IMR-90 (cell line): ENCODE measurements at regions not wholly inside any gene's neighbourhood (a gene's known extent, or its start where the extent isn't known, plus 50 kb on each side); places are given as distances from the start of the nearest gene placed in this dataset.
A peak's percentile ranks its signal among the peaks of the same experiment; 100 is the strongest.

Experiments
- ATAC-seq: fragments of 200-7000 bp; cut with Tn5 transposase; 2 replicates; pipeline ENCODE4 v1.9.1; 2020; ENCODE audit warnings: low read depth, mild to moderate bottlenecking, moderate library complexity
- BruUV-seq: library from RNA; stranded (reverse); fragments of 400-500 nt; replicated peaks from 2 replicates; lab custom pipeline; 2021; lab: Mats Ljungman, UMichigan
- CTCF ChIA-PET: fragments of 300-600 bp; formaldehyde crosslinking; extraction: SDS; loops from one replicate; lab custom pipeline; 2021; ENCODE audit warnings: antibody characterized with exemption; lab: Yijun Ruan, JAX
- POLR2A ChIA-PET: fragments of 300-600 bp; sonication (Branson Sonifier 250); formaldehyde crosslinking; loops from one replicate; lab custom pipeline; 2022; ENCODE audit warnings: antibody characterized with exemption; ENCODE audit not compliant: unreplicated experiment; lab: Charles Lee
- DNase-seq: peaks from one replicate; pipeline ENCODE4 v3.0.0; 2013
- H2AFZ ChIP-seq: replicated peaks from 2 replicates; pipeline ENCODE3; 2013; ENCODE audit warnings: low read length, mild to moderate bottlenecking; ENCODE audit not compliant: poor library complexity
- H2AK5ac ChIP-seq: 2 replicates; pipeline ENCODE4 v1.6.1; 2013; ENCODE audit warnings: low read depth, low read length, inconsistent platforms
- H2AK9ac ChIP-seq: replicated peaks from 2 replicates; pipeline ENCODE3; 2013; ENCODE audit warnings: mild to moderate bottlenecking, low read depth, low read length, moderate library complexity; ENCODE audit not compliant: poor library complexity
- H2BK120ac ChIP-seq: 2 replicates; pipeline ENCODE4 v1.6.1; 2013; ENCODE audit warnings: low read depth, low read length, inconsistent platforms
- H2BK15ac ChIP-seq: 3 replicates; pipeline ENCODE4 v1.6.1; 2013; ENCODE audit warnings: low read depth, low read length, inconsistent platforms
- H2BK20ac ChIP-seq: 2 replicates; pipeline ENCODE4 v1.6.1; 2013; ENCODE audit warnings: low read depth, mild to moderate bottlenecking, inconsistent platforms, low read length, moderate library complexity
- H2BK5ac ChIP-seq: 2 replicates; pipeline ENCODE4 v1.6.1; 2013; ENCODE audit warnings: mild to moderate bottlenecking, low read depth, low read length, inconsistent platforms; ENCODE audit not compliant: poor library complexity, severe bottlenecking
- H3K14ac ChIP-seq: replicated peaks from 2 replicates; pipeline ENCODE4 v1.6.1; 2013; ENCODE audit warnings: low read depth, low read length, inconsistent platforms
- H3K18ac ChIP-seq: 2 replicates; pipeline ENCODE4 v1.6.1; 2013; ENCODE audit warnings: low read depth, low read length, control low read depth
- H3K23ac ChIP-seq: 2 replicates; pipeline ENCODE4 v1.6.1; 2013; ENCODE audit warnings: low read depth, low read length, inconsistent platforms
- H3K27ac ChIP-seq: 2 replicates; pipeline ENCODE4 v1.5.1; 2013; ENCODE audit warnings: mild to moderate bottlenecking, control low read depth, low read length; ENCODE audit not compliant: insufficient read depth
- H3K27me3 ChIP-seq: 2 replicates; pipeline ENCODE4 v1.6.1; 2013; ENCODE audit warnings: low read length; ENCODE audit not compliant: control insufficient read depth, insufficient read depth
- H3K36me3 ChIP-seq: 2 replicates; pipeline ENCODE4 v1.6.1; 2013; ENCODE audit warnings: low read length, mixed read lengths; ENCODE audit not compliant: control insufficient read depth, insufficient read depth
- H3K4ac ChIP-seq: 2 replicates; pipeline ENCODE4 v1.6.1; 2013; ENCODE audit warnings: low read depth, low read length, inconsistent platforms
- H3K4me1 ChIP-seq: 2 replicates; pipeline ENCODE4 v1.6.1; 2013; ENCODE audit warnings: low read length, mixed read lengths; ENCODE audit not compliant: control insufficient read depth, insufficient read depth
- H3K4me2 ChIP-seq: 2 replicates; pipeline ENCODE4 v1.6.1; 2013; ENCODE audit warnings: low read depth, mild to moderate bottlenecking, control low read depth, low read length, moderate library complexity
- H3K4me3 ChIP-seq: 2 replicates; pipeline ENCODE4 v1.5.1; 2013; ENCODE audit warnings: low read depth, mild to moderate bottlenecking, control low read depth, low read length, moderate library complexity; ENCODE audit not compliant: insufficient read depth
- H3K56ac ChIP-seq: 2 replicates; pipeline ENCODE4 v1.6.1; 2013; ENCODE audit warnings: low read length, inconsistent platforms; ENCODE audit not compliant: insufficient read depth; ENCODE audit errors: extremely low read depth
- H3K79me1 ChIP-seq, 2 experiments: 2 replicates each; pipeline ENCODE4 v1.6.1; 2013; ENCODE audit warnings: low read length in 2 of 2, inconsistent platforms in 1 of 2, low read depth in 1 of 2
- H3K9ac ChIP-seq: 2 replicates; pipeline ENCODE4 v1.6.1; 2013; ENCODE audit warnings: low read depth, low read length, control low read depth
- H3K9me1 ChIP-seq: 2 replicates; pipeline ENCODE4 v1.6.1; 2013; ENCODE audit warnings: low read length, inconsistent platforms; ENCODE audit not compliant: insufficient read depth
- H3K9me3 ChIP-seq: 2 replicates; pipeline ENCODE4 v1.6.1; 2013; ENCODE audit warnings: low read length; ENCODE audit not compliant: control insufficient read depth, insufficient read depth
- H4K20me1 ChIP-seq: 2 replicates; pipeline ENCODE4 v1.6.1; 2013; ENCODE audit warnings: low read length, inconsistent platforms; ENCODE audit not compliant: insufficient read depth
- H4K5ac ChIP-seq: 2 replicates; pipeline ENCODE4 v1.6.1; 2013; ENCODE audit warnings: mild to moderate bottlenecking, low read depth, low read length, control low read depth
- H4K8ac ChIP-seq, 2 experiments: 2 replicates each; pipeline ENCODE4 v1.6.1; 2013; ENCODE audit warnings: low read depth in 2 of 2, low read length in 2 of 2, control low read depth in 1 of 2, inconsistent platforms in 1 of 2
- H4K91ac ChIP-seq: 2 replicates; pipeline ENCODE4 v1.6.1; 2013; ENCODE audit warnings: low read depth, low read length, inconsistent platforms; ENCODE audit not compliant: insufficient read depth
- NFE2L2 ChIP-seq: fragments of 150-350 bp; IDR thresholded peaks from 2 replicates; pipeline ENCODE4 v1.6.1; 2016; ENCODE audit warnings: low read depth, mild to moderate bottlenecking, low read length
- WGBS, 2 experiments: methylation state at CpG; one replicate each; pipeline versions ENCODE4 v1.1.5 to v1.1.7; 2013; ENCODE audit warnings: missing lambda C conversion rate in 2 of 2; ENCODE audit not compliant: insufficient read length in 1 of 2; ENCODE audit errors: extremely low coverage in 2 of 2; 5-methylcytosine and 5-hydroxymethylcytosine counted together
- dilution Hi-C: fragments of 300-500 bp; cut with HindIII; formaldehyde crosslinking; loops from one replicate; pipeline ENCODE4 v1.14.3; 2018; ENCODE audit warnings: low sequenced_read_pairs; ENCODE audit not compliant: unreplicated experiment
- in situ Hi-C: fragments of 300-500 bp; cut with MboI; formaldehyde crosslinking; loops from 3 replicates; pipeline ENCODE4 v1.14.3; 2019; ENCODE audit warnings: low sequenced_read_pairs, inconsistent platforms, mixed read lengths
- intact Hi-C: fragments of 100-400 bp; cut with micrococcal nuclease; formaldehyde crosslinking; loops from 2 replicates; pipeline ENCODE4 v1.10.0; 2022
- TF ChIP-seq, protein P1 (sequence below): conservative IDR thresholded peaks from 2 replicates; pipeline ENCODE4 v1.5.1; 2012; ENCODE audit warnings: mild to moderate bottlenecking, low read depth, low read length, improper control_type of control experiment
- TF ChIP-seq, protein P2 (sequence below): fragments of 150-350 bp; IDR thresholded peaks from 2 replicates; pipeline ENCODE4 v1.6.1; 2017; ENCODE audit warnings: mild to moderate bottlenecking, antibody characterized with exemption, low read length, low read depth

DNA sequence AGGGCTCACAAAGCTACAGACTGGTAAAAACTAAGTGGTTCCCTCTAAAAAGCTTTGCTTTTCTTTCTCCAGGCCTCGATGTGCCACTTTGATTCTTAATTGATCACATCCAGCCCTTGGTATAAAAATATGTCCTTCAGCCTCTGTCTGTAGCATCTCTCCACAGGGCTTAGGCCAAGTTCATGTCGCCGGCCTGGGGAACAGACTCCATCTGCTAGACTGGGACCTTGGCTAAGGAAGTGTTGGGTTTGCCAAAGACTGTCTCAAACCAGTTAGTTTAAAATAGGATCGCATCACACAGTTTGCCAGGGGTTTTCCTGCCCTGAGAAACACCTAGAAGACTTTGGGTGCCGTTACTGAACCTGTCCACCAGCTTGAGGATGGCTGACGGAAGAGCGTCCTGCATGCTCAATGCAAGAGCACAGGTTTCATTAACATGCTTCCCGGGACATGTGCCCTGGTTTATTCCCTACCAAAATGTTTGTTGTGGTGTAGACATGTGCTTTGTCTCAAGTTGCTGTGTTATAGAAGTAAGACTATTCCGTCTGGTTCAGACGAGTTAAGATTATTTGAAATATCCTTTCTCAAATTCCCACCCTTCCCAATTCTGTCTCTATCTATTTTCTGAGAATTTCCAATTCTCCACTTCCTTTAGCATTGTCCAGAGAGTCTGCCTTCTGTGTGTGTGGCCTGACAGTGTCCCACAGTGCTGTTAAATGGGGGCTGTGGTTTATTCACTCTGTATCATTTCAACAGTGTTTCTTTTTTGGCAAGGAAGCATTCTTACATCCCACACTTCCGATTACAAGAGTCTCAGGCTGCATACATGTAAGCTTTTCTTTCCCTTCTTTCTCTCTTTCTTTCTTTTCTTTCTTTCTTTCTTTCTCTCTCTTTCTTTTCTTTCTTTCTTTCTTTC is 334.7 kb downstream of the INHBA start:
- Histone ChIP-seq H4K5ac (no peak overlapping the region), H3K14ac (no peak overlapping the region), H3K9ac (no peak overlapping the region), H3K9me3 (no peaks in the 10 kb centered on the region), H4K8ac (no peak overlapping the region), H4K20me1 (no peaks in the 10 kb centered on the region), H3K27ac (no peak overlapping the region), H2BK5ac (no peak overlapping the region), H2BK15ac (no peak overlapping the region), H2BK120ac (no peak overlapping the region), H3K56ac (no peak overlapping the region), H2AK9ac (no peak overlapping the region), H2AK5ac (no peak overlapping the region), H3K18ac (no peak overlapping the region), H3K4ac (no peak overlapping the region), H3K4me2 (no peak overlapping the region), H4K91ac (no peak overlapping the region), H3K36me3 (no peaks in the 10 kb centered on the region), H2BK20ac (no peak overlapping the region), H3K79me1 (no peaks in the 10 kb centered on the region), H2AFZ (peak overlapping the region; percentile 59), H3K9me1 (no peaks in the 10 kb centered on the region), H3K4me1 (no peaks in the 10 kb centered on the region; the same call in 1 of the 2 replicates), H3K27me3 (no peaks in the 10 kb centered on the region), H3K4me3 (no peak overlapping the region), H3K23ac (no peak overlapping the region)
- dilution Hi-C loops (no loop called here), in situ Hi-C loops (no loop called here), intact Hi-C loops (no loop called here)
- DNase-seq (peak; percentile 30), ATAC-seq (no peak)
- POLR2A ChIA-PET, result no interaction called here
- WGBS, 2 experiments, result 87% methylated on average over 3 of the region's 11 CpGs; no CpG with 5 or more reads in 1 of the 2 experiments
- CTCF ChIA-PET, result no interaction called here
- TF ChIP-seq, protein P1, sequence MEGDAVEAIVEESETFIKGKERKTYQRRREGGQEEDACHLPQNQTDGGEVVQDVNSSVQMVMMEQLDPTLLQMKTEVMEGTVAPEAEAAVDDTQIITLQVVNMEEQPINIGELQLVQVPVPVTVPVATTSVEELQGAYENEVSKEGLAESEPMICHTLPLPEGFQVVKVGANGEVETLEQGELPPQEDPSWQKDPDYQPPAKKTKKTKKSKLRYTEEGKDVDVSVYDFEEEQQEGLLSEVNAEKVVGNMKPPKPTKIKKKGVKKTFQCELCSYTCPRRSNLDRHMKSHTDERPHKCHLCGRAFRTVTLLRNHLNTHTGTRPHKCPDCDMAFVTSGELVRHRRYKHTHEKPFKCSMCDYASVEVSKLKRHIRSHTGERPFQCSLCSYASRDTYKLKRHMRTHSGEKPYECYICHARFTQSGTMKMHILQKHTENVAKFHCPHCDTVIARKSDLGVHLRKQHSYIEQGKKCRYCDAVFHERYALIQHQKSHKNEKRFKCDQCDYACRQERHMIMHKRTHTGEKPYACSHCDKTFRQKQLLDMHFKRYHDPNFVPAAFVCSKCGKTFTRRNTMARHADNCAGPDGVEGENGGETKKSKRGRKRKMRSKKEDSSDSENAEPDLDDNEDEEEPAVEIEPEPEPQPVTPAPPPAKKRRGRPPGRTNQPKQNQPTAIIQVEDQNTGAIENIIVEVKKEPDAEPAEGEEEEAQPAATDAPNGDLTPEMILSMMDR, result no peak
- TF ChIP-seq NFE2L2, result no peak
- TF ChIP-seq, protein P2, sequence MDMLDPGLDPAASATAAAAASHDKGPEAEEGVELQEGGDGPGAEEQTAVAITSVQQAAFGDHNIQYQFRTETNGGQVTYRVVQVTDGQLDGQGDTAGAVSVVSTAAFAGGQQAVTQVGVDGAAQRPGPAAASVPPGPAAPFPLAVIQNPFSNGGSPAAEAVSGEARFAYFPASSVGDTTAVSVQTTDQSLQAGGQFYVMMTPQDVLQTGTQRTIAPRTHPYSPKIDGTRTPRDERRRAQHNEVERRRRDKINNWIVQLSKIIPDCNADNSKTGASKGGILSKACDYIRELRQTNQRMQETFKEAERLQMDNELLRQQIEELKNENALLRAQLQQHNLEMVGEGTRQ, result no peak
- BruUV-seq, result no TSS peak
